ENCODE measurements at regions not wholly inside any gene's neighbourhood (a gene's known extent, or its start where the extent isn't known, plus 50 kb on each side); places are given as distances from the start of the nearest gene placed in this dataset.

GRCh38 chr11:20249378-20249777 lies 89.1 kb upstream of the DBX1 start:
- TF ChIP-seq, protein P1, sequence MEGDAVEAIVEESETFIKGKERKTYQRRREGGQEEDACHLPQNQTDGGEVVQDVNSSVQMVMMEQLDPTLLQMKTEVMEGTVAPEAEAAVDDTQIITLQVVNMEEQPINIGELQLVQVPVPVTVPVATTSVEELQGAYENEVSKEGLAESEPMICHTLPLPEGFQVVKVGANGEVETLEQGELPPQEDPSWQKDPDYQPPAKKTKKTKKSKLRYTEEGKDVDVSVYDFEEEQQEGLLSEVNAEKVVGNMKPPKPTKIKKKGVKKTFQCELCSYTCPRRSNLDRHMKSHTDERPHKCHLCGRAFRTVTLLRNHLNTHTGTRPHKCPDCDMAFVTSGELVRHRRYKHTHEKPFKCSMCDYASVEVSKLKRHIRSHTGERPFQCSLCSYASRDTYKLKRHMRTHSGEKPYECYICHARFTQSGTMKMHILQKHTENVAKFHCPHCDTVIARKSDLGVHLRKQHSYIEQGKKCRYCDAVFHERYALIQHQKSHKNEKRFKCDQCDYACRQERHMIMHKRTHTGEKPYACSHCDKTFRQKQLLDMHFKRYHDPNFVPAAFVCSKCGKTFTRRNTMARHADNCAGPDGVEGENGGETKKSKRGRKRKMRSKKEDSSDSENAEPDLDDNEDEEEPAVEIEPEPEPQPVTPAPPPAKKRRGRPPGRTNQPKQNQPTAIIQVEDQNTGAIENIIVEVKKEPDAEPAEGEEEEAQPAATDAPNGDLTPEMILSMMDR (IDR thresholded peaks at IDR 0.05 in 4 of 5, conservative IDR thresholded peaks at IDR 0.05 in 1 of 5): no peak
- no peak for TF ChIP-seq POLR2A (IDR thresholded peaks at IDR 0.05)

Measured in gastrocnemius medialis (tissue), 4 donors.